DMS114 treated with DMSO at 0.1 percent for 48 hours (cell line): ENCODE measurements at regions not wholly inside any gene's neighbourhood (a gene's known extent, or its start where the extent isn't known, plus 50 kb on each side); places are given as distances from the start of the nearest gene placed in this dataset.
"Not testable (repeated sequence)": the region's sequence is repeated elsewhere in the genome, so short reads cannot be mapped to it uniquely, and the experiment has no call there.

Experiments used
- DNase-seq: peaks from one replicate; lab custom pipeline; 2025; ENCODE audit not compliant: unreplicated experiment; lab: John Stamatoyannopoulos, UW

- no peak for DNase-seq
These were observed 263.9 kb upstream of the KAZN start for GRCh38 chr1:14334336-14335176.

- DNase-seq, result no peak
These were observed 260.0 kb upstream of the KAZN start for GRCh38 chr1:14338509-14338908.

- DNase-seq, result no peak
These were observed 259.2 kb upstream of the KAZN start for GRCh38 chr1:14339288-14339687.

GRCh38 chr1:14340002-14340785 lies 258.3 kb upstream of the KAZN start:
- no peak for DNase-seq

- no peak for DNase-seq
These were observed 257.3 kb upstream of the KAZN start for GRCh38 chr1:14341147-14341546.

- no peak for DNase-seq
These were observed 252.4 kb upstream of the KAZN start for GRCh38 chr1:14345946-14346550.

- DNase-seq, result no peak
These were observed 251.3 kb upstream of the KAZN start for GRCh38 chr1:14347186-14347585.

- DNase-seq, result no peak
These were observed 250.7 kb upstream of the KAZN start for GRCh38 chr1:14347776-14348175.

- DNase-seq, result no peak
These were observed 248.3 kb upstream of the KAZN start for GRCh38 chr1:14350197-14350596.

GRCh38 chr1:14352897-14353296 lies 245.6 kb upstream of the KAZN start:
- DNase-seq, result no peak

- not testable (repeated sequence) for DNase-seq
These were observed 237.5 kb upstream of the KAZN start for GRCh38 chr1:14361005-14361404.

GRCh38 chr1:14362331-14362730 lies 236.2 kb upstream of the KAZN start:
- DNase-seq, result no peak

GRCh38 chr1:14363036-14363590 lies 235.4 kb upstream of the KAZN start:
- DNase-seq, result no peak

- no peak for DNase-seq
These were observed 234.6 kb upstream of the KAZN start for GRCh38 chr1:14363707-14364413.

GRCh38 chr1:14365301-14365988 lies 233.0 kb upstream of the KAZN start:
- no peak for DNase-seq

- no peak for DNase-seq
These were observed 232.1 kb upstream of the KAZN start for GRCh38 chr1:14366091-14367018.

- DNase-seq, result no peak
These were observed 231.0 kb upstream of the KAZN start for GRCh38 chr1:14367451-14367850.

- DNase-seq, result no peak
These were observed 228.8 kb upstream of the KAZN start for GRCh38 chr1:14369526-14370213.
